ENCODE measurements at regions not wholly inside any gene's neighbourhood (a gene's known extent, or its start where the extent isn't known, plus 50 kb on each side); places are given as distances from the start of the nearest gene placed in this dataset.
A peak's percentile ranks its signal among the peaks of the same experiment; 100 is the strongest.

GRCh38 chr14:73782623-73783022 lies 68.4 kb upstream of the PNMA1 start:
- DNase-seq (ENCODE audit: low spot score) = no peak

GRCh38 chr14:73780896-73781295 lies 66.7 kb upstream of the PNMA1 start:
- DNase-seq (ENCODE audit: low spot score) = peak; percentile 44

- no peak for DNase-seq (ENCODE audit: low spot score)
Measured at GRCh38 chr14:73780391-73780790, 66.2 kb upstream of the PNMA1 start.

- DNase-seq (ENCODE audit: low spot score) = no peak
Measured at GRCh38 chr14:73778736-73779135, 64.6 kb upstream of the PNMA1 start.

GRCh38 chr14:73777420-73777819 lies 63.2 kb upstream of the PNMA1 start:
- no peak for DNase-seq (ENCODE audit: low spot score)

- peak; percentile 38 for DNase-seq (ENCODE audit: low spot score)
Measured at GRCh38 chr14:73776194-73776537, 62.0 kb upstream of the PNMA1 start.

GRCh38 chr14:73775339-73776193 lies 61.4 kb upstream of the PNMA1 start:
- no peak for DNase-seq (ENCODE audit: low spot score)

GRCh38 chr14:73774671-73775070 lies 60.5 kb upstream of the PNMA1 start:
- DNase-seq (ENCODE audit: low spot score) = no peak

GRCh38 chr14:73774241-73774570 lies 60.0 kb upstream of the PNMA1 start:
- DNase-seq (ENCODE audit: low spot score) = no peak

- DNase-seq (ENCODE audit: low spot score) = no peak
Measured at GRCh38 chr14:73773441-73774240, 59.5 kb upstream of the PNMA1 start.

GRCh38 chr14:73771848-73772638 lies 57.9 kb upstream of the PNMA1 start:
- DNase-seq (ENCODE audit: low spot score) = peak; percentile 95

- no peak for DNase-seq (ENCODE audit: low spot score)
Measured at GRCh38 chr14:73770977-73771847, 57.0 kb upstream of the PNMA1 start.

GRCh38 chr14:73768107-73768506 lies 53.9 kb upstream of the PNMA1 start:
- no peak for DNase-seq (ENCODE audit: low spot score)

- peak; percentile 70 for DNase-seq (ENCODE audit: low spot score)
Measured at GRCh38 chr14:73764406-73765280, 50.5 kb upstream of the PNMA1 start.

All from umbilical cord (tissue), 1 donor.